Lower leg skin (tissue), 3 donors: ENCODE measurements at regions not wholly inside any gene's neighbourhood (a gene's known extent, or its start where the extent isn't known, plus 50 kb on each side); places are given as distances from the start of the nearest gene placed in this dataset.

Experiments used
- CTCF ChIP-seq, 3 donors: fragments of 450-650 bp; IDR thresholded peaks; one replicate each; pipeline ENCODE4 v1.5.1; 2016; ENCODE audit warnings: antibody characterized with exemption in 3 of 3, mild to moderate bottlenecking in 3 of 3, moderate library complexity in 2 of 3
- POLR2A ChIP-seq, 2 donors: fragments of 450-650 bp; IDR thresholded peaks; one replicate each; pipeline ENCODE4 v1.6.1; 2016 to 2017; ENCODE audit warnings: antibody characterized with exemption in 2 of 2, mild to moderate bottlenecking in 1 of 2, moderate library complexity in 1 of 2

GRCh38 chr22:44429941-44430587 is 68.0 kb downstream of the RTL6 start:
- TF ChIP-seq CTCF (IDR thresholded peaks at IDR 0.05), result no peak
- TF ChIP-seq POLR2A (IDR thresholded peaks at IDR 0.05), result no peak
